OCI-LY7 (cell line): ENCODE measurements at regions not wholly inside any gene's neighbourhood (a gene's known extent, or its start where the extent isn't known, plus 50 kb on each side); places are given as distances from the start of the nearest gene placed in this dataset.

Experiments used
- CTCF ChIP-seq: fragments of 200-600 bp; sonication (generic); conservative IDR thresholded peaks from 2 replicates; pipeline ENCODE4 v1.5.1; 2014; ENCODE audit warnings: mild to moderate bottlenecking, antibody characterized with exemption, low read length, moderate library complexity, mixed read lengths
- EZH2phosphoT487 ChIP-seq: fragments of 200-600 bp; sonication (generic); IDR thresholded peaks from 2 replicates; pipeline ENCODE4 v1.6.1; 2018; ENCODE audit warnings: low read depth, borderline replicate concordance, mild to moderate bottlenecking, mixed run types, antibody characterized with exemption, low read length, moderate library complexity, mixed read lengths

GRCh38 chr4:18250564-18250963 is 229.0 kb upstream of the LCORL start:
- no peak for TF ChIP-seq CTCF
- TF ChIP-seq EZH2phosphoT487 = no peak
